Psoas muscle (tissue), 7 donors: ENCODE measurements at regions not wholly inside any gene's neighbourhood (a gene's known extent, or its start where the extent isn't known, plus 50 kb on each side); places are given as distances from the start of the nearest gene placed in this dataset.

ENCODE experiments used
- ATAC-seq, 4 donors: fragments of 200-7000 bp; cut with Tn5 transposase; one replicate each; pipeline ENCODE4 v1.9.1; 2020; ENCODE audit warnings: moderate library complexity in 3 of 4, mild to moderate bottlenecking in 2 of 4
- DNase-seq, 2 donors: peaks; one replicate each; pipeline ENCODE4 v3.0.0-alpha.2; 2020
- H3K27ac ChIP-seq: fragments of 200-600 bp; one replicate; pipeline ENCODE4 v1.8.0; 2022
- H3K27me3 ChIP-seq, 3 donors: fragments of 200-600 bp in 1 of 3; one replicate each; pipeline versions ENCODE4 v1.6.1 to v1.8.0; 2013 to 2022; ENCODE audit warnings: low read length in 2 of 3, mild to moderate bottlenecking in 2 of 3, moderate library complexity in 1 of 3; ENCODE audit not compliant: insufficient read depth in 3 of 3
- H3K36me3 ChIP-seq, 2 donors: fragments of 200-600 bp in 1 of 2; one replicate each; pipeline versions ENCODE4 v1.6.1 to v1.8.0; 2013 to 2022; ENCODE audit warnings: low read depth in 1 of 2, mild to moderate bottlenecking in 1 of 2, moderate library complexity in 1 of 2; ENCODE audit not compliant: insufficient read depth in 1 of 2
- H3K4me1 ChIP-seq: fragments of 200-600 bp; one replicate; pipeline ENCODE4 v1.8.0; 2022
- H3K4me3 ChIP-seq: fragments of 200-600 bp; one replicate; pipeline ENCODE4 v1.8.0; 2022; ENCODE audit warnings: mild to moderate bottlenecking
- H3K9me3 ChIP-seq: fragments of 200-600 bp; one replicate; pipeline ENCODE4 v1.8.0; 2022
- WGBS, 3 donors: extraction: QIAGEN DNeasy Blood & Tissue Kit; methylation state at CpG; one replicate each; pipeline versions ENCODE4 v1.1.6 to v1.1.7; 2013; 5-methylcytosine and 5-hydroxymethylcytosine counted together
- intact Hi-C, 2 donors: fragments of 100-400 bp; cut with DNase I; formaldehyde crosslinking; loops; one replicate each; pipeline versions ENCODE4 v1.11.0 to v1.14.2; 2022
- TF ChIP-seq, protein P1 (sequence below): fragments of 200-600 bp; IDR thresholded peaks from one replicate; pipeline ENCODE4 v1.8.0; 2022; ENCODE audit warnings: antibody characterized with exemption
- donor health status: healthy with polysubstance abuse.
- donor health status: DM: no; HTN: no; CAD: no; lungs with moderate emphysema.
- donor health status: Bipolar disorder and iron deficiency.
- donor health status: healthy.
- donor health status: DM: yes; HTN: yes; CAD: no.
- donor health status: DM: no; HTN: no; CAD: no.
- donor health status: DM: yes; HTN: yes; CAD: no.

DNA sequence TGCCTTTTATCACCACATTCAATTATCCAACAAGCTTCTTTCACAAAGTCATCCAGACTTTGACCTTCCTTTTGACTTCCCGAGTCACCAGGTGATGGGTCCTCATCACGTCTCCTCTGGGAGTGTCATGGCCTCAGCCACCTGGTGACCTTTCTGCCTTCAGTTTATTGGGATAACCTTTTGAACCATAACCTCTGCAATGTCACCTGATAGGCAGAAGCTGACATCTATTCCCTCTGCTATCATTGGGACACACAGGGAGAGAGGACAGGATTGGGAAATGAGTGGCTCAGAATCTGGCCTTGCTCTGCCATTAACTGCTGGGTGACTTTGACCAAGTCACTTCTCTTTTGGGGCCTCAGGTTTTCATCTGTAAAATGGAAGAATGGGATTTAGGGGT is 388.7 kb downstream of the NUAK1 start:
- 94 to 99% (median 95%) methylated on average over 2 of the region's 2 CpGs for WGBS, 3 donors
- no peaks in the 10 kb centered on the region for H3K27me3 ChIP-seq
- TF ChIP-seq, protein P1, sequence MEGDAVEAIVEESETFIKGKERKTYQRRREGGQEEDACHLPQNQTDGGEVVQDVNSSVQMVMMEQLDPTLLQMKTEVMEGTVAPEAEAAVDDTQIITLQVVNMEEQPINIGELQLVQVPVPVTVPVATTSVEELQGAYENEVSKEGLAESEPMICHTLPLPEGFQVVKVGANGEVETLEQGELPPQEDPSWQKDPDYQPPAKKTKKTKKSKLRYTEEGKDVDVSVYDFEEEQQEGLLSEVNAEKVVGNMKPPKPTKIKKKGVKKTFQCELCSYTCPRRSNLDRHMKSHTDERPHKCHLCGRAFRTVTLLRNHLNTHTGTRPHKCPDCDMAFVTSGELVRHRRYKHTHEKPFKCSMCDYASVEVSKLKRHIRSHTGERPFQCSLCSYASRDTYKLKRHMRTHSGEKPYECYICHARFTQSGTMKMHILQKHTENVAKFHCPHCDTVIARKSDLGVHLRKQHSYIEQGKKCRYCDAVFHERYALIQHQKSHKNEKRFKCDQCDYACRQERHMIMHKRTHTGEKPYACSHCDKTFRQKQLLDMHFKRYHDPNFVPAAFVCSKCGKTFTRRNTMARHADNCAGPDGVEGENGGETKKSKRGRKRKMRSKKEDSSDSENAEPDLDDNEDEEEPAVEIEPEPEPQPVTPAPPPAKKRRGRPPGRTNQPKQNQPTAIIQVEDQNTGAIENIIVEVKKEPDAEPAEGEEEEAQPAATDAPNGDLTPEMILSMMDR: no peak
- no peaks in the 10 kb centered on the region for H3K9me3 ChIP-seq
- H3K27ac ChIP-seq: no peak overlapping the region
- no peak for ATAC-seq
- H3K4me3 ChIP-seq: no peak overlapping the region
- intact Hi-C loops: no loop called here
- no peak for DNase-seq
- H3K36me3 ChIP-seq: no peaks in the 10 kb centered on the region
- no peaks in the 10 kb centered on the region for H3K4me1 ChIP-seq

DNA sequence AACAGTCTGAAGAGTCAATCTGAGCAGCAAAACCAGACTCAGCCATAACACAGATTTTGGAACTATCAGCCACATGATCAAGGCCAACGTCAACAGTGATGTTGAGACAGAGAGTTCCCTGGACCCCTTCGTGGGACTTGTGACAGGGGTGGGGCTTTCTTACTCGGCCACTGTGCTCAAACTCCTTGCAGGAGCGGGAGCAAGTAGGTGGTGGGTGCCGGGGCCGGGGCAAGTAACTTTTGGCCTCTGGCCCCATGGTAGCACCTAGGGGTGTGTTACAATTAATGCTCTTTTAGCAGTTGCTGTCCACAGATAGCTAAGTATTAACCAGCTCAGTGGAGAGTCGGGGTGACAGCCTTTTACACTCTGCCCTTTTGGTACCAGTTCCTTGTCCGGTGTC is 384.4 kb downstream of the NUAK1 start:
- Histone ChIP-seq H3K36me3 (no peaks in the 10 kb centered on the region), H3K4me1 (no peaks in the 10 kb centered on the region), H3K27me3 (no peaks in the 10 kb centered on the region), H3K27ac (no peak overlapping the region), H3K4me3 (no peak overlapping the region), H3K9me3 (no peaks in the 10 kb centered on the region)
- DNase-seq (no peak), ATAC-seq (no peak)
- TF ChIP-seq, protein P1: no peak
- 91 to 95% (median 94%) methylated on average over 8 of the region's 8 CpGs for WGBS, 3 donors
- intact Hi-C loops: no loop called here

DNA sequence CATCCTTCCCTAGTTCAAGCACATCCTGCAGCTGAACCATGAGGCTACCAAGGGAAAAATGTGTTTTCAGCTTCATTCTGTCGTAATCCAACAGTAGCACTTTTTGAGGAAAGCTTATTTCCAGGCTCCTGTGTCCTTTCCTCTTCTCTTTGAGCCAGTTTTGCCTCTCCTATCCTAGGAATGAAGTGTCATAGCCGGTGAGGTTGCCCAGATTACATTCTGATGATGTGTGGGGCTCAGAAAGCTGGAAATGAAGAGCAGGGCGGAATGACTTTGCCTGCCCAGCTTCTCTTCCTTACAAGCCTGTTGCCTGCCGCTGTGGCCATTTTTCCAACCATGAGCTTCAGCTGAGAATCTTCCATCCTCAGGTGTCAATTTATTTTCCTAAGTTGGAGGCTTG is 381.8 kb downstream of the NUAK1 start:
- Histone ChIP-seq H3K4me3 (no peak overlapping the region), H3K9me3 (no peaks in the 10 kb centered on the region), H3K4me1 (no peaks in the 10 kb centered on the region), H3K27ac (no peak overlapping the region), H3K36me3 (no peaks in the 10 kb centered on the region), H3K27me3 (no peaks in the 10 kb centered on the region)
- no peak for ATAC-seq
- intact Hi-C loops: no loop called here
- TF ChIP-seq, protein P1: no peak
- no peak for DNase-seq
- WGBS, 3 donors: 78 to 89% (median 79%) methylated on average over 4 of the region's 4 CpGs

DNA sequence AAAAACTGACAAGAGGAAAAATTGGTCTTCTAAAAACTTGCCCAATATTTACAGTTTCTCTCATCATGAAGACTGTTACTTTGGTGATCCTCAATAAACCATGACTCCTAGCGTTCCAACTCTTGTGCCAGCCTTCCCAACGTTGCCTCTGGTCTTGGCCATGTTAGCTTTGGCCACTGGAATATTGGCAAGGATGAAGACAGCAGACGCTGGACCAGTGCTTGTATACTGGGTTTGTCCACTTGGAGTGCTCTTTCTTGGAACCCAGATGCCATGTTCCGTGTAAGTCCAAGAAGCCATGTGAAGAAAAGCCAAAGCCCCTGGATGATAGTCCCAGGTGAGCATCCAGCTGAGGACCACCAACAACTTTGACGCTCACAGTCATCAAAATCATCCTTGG is 379.6 kb downstream of the NUAK1 start:
- ATAC-seq: no peak
- 55 to 69% (median 60%) methylated on average over 5 of the region's 5 CpGs for WGBS, 3 donors
- intact Hi-C loops: no loop called here
- TF ChIP-seq, protein P1: no peak
- Histone ChIP-seq H3K36me3 (no peaks in the 10 kb centered on the region), H3K9me3 (no peaks in the 10 kb centered on the region), H3K27me3 (no peaks in the 10 kb centered on the region), H3K4me1 (no peaks in the 10 kb centered on the region), H3K4me3 (no peak overlapping the region), H3K27ac (no peak overlapping the region)
- DNase-seq: no peak

DNA sequence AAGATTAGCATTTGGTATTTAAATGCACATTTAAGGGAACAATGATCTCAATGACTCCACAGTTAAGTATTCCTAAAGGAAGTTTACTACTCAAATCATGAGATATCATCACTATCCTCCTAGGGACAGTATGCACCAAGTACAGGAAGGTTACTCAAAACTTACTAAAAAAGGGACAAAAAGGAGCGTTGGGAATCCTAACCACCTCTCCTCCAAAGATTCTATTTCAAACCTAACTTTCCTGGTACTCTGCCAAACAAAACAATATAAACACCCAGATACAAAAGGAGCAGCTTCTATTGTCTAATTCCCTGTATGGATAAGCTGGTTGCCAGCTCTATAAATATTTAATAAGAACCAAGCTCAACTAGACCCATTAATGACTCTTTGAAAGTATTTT is 377.7 kb downstream of the NUAK1 start:
- Histone ChIP-seq H3K4me1 (no peaks in the 10 kb centered on the region), H3K4me3 (no peak overlapping the region), H3K27me3 (no peaks in the 10 kb centered on the region), H3K9me3 (no peaks in the 10 kb centered on the region), H3K36me3 (no peaks in the 10 kb centered on the region), H3K27ac (no peak overlapping the region)
- WGBS, 3 donors: 47 to 73% (median 48%) methylated on average over 1 of the region's 1 CpG
- no peak for DNase-seq
- intact Hi-C loops: no loop called here
- no peak for ATAC-seq
- TF ChIP-seq, protein P1: no peak
